HG03571 (cell line): ENCODE measurements at regions not wholly inside any gene's neighbourhood (a gene's known extent, or its start where the extent isn't known, plus 50 kb on each side); places are given as distances from the start of the nearest gene placed in this dataset.

Experiments
- ATAC-seq: cut with Tn5 transposase; IDR thresholded peaks from one replicate; pipeline ENCODE4 v1.9.1; 2021; ENCODE audit not compliant: unreplicated experiment

DNA sequence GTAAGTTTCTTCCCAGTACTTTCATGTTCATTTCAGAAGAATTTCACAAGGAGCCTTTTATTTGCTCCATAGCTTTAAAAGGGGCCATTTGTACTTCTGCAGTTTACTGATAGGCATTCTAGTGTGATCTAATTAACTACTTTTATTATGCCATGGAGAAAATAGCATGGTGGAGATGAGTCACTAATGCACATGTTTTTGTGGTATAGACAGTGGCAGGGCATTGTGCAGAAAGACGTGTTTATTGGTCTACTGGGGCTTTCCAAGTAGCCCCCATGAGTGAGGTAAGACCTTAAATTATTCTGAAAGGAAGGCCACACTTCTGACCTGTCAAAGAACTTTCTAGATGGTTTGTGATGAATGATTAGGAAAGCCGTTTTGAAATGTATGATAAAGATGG, 810.0 kb upstream of the NR2F2 start:
- ATAC-seq: no peak

DNA sequence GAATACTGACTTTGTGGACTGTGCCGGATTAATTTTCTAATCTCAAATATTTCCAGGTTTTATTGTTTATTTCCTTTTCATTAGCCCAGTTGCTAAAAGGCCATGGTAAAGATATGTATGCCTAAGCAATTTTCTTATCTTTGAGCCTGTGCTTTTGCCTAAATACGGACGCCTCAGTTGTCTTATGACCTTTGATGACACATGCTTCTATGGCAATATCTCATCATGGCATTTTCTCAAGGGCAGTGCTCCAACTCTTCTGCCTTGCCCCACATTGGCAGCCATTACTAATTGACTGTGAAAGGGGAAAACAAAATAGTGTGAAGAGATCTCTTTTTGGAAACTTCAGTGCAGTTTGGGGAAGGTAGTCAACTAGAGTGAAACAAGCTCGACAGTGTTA, 809.6 kb upstream of the NR2F2 start:
- ATAC-seq: no peak

DNA sequence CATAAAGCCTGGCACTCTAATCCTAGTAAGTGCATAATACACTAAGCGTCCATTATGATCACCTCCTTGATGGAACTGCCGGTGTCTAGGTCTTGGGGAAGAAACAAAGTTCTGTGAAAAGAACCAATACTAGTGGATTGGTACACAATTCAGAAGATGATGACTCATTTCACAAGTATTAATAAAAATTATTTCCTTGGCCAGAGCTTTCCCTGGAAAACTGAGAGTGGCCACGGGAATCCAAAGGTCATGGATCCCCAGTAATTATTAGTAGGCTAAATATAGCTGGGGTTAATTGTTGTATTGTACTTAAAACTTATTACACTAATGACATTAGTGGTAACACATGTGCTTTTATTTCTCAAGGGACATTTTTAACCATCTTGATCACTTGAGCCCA, 808.0 kb upstream of the NR2F2 start:
- no peak for ATAC-seq

DNA sequence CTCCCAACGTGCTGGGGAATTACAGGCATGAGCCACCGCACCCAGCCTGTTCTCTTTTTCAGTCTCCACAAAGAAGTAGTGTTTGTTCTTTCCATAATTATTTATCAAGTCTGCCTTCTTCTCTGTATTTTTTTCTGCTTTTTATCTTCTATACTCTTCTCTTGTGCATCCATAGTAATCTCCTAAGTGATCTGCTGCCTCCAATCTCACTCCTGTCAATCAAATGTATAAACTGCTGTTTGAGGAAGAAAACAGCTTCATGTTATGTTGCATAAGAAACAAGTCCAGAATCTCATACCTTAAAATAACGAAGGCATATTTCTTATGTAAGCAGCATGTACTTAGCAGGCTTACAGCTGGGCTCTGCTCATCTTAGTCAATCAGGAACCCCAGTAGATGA, 801.6 kb upstream of the NR2F2 start:
- no peak for ATAC-seq

DNA sequence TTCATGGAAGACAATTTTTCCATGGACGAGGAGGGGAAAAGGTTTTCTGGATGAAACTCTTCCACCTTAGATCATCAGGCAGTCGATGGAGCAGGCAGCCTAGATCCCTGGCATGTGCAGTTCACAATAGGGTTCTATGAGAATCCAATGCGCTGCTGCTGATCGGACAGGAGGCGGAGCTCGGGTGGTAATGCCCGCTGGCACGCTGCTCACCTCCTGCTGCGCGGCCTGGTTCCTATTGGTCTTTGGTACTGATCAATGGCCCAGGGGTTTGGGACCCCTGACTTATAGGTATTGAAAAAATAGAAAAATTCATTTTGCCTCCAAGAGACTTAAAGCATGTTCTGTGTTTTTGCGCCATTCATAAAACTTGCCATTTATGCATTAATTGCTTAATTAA, 793.9 kb upstream of the NR2F2 start:
- ATAC-seq: no peak

DNA sequence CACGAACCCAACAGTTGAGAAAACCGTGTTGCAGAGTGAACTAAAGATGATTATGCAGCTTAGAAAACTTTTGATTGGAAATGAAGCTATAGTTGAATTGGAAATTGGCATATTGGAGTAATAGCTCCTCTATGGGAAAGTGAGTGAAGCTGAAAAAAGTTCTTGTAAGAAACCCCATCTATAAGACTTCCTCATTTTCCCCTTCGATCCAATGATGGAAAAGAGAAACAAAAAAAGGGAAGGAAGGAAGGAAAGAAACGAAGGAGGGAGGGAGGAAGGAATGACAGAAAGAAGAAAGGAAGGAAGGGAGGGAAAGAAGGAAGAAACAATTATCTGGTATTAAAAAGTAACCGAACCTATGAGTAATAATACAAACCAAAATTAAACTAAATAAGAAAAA, 791.8 kb upstream of the NR2F2 start:
- ATAC-seq: no peak

DNA sequence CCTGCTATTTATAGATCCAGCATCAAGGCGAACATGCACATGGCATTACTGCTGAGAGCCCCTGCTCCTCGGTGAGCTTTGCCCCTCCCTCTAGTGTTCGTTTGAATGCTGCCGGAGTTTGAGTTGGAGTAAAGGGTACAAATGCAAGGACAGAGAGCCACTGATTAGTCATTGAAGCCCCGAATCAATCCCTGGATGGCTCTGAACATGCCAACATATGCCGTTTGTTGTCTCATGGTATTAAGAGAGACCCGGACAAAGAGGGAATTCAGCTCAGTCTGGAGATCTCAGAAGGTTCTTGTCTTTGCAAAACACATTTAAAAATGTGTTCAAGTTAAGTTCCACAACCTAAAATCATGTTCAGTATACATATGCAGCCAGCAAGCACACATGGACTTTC, 789.2 kb upstream of the NR2F2 start:
- ATAC-seq: no peak

DNA sequence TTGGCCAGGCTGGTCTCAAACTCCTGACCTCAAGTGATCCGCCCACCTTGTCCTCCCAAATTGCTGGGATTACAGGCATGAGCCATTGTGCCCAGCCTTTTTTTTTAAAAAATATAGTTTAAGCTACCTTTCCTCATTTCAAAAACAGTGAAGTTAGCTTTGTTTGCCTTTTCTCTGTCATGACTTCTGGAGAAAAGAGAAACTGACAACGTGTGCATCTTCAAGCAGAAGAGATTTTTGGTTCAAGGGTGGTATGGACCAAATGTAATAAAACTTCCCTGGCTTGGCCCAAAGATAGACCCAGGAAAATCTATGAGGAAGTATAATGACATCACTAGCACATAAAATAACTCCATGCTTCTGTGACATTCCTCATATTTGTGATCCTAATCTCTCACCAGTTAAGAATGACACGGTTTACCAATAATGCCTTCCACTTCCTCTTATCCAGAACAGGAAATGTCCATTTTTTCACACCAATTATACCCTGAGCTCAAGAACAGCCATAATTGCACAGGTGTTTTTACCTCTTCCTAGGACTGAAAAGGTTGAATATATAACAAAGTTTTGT, 781.2 kb upstream of the NR2F2 start:
- ATAC-seq: no peak

DNA sequence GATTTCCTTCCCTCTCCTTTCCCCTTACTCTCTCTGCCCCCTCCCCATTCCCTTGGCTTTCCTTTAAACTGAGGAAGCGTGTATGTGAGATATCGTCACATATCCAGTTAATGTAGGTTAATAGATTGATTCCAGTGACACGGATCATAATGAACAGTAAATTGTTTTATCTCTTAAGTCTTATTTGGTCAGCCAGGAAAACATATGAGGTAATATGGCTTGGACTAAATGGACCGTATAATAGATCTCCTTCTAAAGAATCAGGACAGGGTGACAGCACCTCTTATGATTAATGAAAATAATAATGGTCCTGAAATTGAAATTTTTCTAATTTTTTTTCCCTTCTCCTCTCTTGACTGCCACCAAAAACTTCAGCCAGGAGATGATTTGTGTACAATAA, 779.8 kb upstream of the NR2F2 start:
- no peak for ATAC-seq

DNA sequence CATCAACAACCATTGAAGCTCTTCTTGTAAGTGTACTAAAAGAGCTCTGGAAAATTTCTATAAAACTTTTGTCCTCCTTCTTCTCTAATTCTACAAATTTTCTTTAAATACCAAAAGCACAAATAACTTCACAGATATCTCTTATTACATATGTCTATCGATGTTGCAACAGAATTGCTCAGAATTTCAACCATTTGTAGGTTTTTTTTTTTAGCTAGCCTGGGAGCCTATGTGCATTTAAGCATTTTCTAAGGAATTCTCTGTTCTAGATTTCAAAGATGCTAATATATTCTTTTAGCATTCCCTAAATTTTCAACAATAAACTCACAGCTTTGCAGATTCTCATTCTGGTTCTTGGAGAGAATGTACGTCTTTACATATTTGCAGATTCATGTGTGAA, 774.3 kb upstream of the NR2F2 start:
- ATAC-seq: no peak

DNA sequence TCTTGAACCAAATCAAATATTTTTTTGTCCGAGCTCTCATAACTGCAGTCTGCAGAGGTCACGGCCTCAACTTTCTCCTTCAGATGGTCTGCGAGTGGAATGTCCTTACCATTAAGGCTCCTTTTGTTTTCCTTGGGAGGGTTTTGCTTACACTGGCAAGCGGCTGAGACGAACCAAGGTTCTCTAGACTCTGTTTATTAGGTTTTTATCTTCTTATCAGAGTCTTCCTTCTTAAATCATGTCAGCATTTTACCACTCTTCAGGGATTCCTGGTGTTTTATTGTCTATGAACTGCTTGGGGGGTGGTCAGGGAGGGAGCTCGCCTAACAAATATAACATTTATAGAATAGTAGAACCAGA, 773.7 kb upstream of the NR2F2 start:
- ATAC-seq: no peak

DNA sequence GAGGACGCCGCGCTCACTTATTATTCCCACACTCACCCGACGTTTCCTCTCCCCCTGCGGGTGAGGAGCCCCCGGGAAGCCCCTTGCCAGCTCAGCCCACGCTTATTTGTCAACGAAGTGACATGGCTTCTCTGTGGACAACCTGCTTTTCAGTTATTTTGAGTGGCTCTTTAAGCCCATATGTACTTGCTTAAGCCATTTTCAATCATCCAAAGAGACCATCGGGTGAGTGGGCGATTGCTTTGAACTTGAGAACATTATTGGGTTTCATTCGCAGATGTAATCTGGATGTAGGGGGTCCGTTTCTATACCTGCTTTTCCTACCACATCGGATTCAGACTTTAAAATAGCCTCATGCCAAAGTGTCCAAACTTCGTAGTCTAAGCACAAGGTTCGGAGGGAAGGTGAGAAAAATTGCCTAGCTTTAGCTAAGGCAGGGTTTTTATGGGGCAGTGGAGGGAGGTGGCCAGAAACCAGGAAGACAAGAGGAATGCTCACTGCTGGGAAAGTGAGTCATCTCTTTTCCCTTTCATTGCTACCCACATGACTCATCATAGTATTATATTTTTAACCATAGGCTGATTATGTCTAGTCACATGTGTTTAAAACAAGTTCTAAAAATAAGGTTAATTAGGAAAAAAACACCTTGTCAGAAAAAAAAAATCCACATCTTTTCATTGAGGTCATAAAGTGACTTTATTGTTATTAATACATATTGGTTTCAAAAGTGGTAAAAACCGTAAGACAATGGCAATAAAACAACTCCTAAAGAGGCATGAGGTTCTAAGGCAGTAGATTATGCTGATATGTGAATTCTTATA, 773.1 kb upstream of the NR2F2 start:
- no peak for ATAC-seq

DNA sequence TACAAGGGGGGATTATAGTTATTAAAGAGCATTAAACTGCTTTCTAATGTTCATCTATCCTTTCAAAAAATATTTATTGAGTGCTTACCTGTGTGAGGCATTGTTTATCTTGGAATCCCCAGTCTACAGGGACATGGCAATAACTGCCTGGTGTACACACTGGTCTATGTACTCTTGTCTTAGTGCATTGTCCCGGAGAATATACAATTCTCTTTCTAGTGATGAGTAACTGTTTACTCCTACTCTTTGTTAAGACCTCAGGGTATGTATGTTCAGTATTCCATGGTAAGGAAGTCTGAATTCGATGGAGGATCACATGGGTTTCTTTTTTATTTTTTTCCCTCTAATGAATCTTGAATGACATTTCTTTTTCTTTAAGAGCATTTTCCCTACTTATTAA, 772.4 kb upstream of the NR2F2 start:
- no peak for ATAC-seq

DNA sequence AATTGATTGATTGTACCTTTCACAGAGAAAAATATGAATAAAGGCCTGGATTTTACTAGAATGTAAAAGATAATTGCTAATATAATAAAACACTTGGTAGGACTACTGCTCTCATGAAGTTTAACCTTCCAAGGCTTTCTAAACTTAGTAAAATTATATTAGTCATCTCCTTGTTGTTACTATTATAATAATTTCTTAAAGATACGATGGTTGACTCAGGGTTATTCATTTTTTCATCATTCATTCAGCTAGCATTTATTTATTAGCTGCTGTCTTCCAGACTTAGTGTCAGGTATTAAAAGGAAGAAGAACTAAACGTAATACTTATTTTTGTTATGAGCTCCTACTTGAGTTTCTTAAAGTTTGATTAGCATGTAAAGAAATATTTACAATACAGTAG, 771.6 kb upstream of the NR2F2 start:
- ATAC-seq: no peak

DNA sequence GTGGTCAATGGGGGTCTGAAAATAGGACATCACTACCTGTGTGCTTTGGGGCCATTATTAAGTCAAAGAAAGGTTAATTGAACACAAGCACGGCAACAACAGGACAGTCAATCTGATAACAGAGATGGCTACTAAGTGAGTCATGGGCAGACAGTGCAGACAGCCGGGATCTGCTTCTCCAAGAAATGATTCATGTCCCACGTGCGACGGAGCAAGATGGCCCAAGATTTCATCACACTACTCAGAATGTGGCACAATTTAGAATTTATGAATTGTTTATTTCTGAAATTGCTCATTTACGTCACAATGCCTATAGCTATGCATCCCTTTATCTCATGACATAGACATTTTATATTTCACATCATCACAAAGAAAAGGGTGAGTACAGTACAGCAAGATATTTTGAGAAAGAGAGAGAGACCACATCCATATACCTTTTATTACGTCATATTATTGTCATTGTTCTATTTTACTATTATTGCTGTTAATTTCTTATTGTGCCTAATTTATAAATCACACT, 770.6 kb upstream of the NR2F2 start:
- ATAC-seq: no peak

DNA sequence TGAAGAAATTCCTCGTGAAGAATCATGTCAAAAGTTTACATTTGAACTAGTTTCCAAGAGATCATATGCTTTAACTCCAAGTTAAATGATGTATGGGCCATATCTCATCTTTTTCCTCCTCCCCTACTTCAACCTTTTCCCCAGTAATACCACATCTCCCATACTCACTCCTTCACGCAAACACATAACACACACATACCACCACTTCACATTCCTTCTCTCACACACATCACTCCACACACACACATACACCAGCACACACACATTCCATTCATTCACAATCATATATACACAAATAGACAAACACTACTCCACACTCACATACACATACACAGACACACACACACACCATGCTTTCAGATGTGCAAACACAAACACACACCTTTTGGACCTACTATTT, 769.0 kb upstream of the NR2F2 start:
- ATAC-seq: no peak

DNA sequence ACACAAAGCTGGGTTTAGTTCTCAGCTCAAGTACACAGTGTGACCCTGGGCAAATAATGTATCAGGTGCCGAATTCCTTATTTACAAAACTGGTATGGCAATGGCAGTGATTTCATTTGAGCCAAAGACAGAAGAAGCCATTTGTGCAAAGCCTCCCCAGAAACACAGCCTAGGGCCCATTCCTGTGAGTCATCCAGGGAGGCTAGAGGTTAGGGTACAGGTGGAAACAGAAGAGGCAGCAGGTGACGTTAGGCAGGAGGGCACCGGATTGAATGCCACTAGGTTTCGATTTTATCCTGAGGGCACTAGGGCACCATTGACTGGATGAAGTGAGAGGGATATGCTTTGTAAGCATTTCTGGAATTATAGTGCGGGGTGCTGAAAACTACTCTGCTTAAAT, 766.9 kb upstream of the NR2F2 start:
- no peak for ATAC-seq

DNA sequence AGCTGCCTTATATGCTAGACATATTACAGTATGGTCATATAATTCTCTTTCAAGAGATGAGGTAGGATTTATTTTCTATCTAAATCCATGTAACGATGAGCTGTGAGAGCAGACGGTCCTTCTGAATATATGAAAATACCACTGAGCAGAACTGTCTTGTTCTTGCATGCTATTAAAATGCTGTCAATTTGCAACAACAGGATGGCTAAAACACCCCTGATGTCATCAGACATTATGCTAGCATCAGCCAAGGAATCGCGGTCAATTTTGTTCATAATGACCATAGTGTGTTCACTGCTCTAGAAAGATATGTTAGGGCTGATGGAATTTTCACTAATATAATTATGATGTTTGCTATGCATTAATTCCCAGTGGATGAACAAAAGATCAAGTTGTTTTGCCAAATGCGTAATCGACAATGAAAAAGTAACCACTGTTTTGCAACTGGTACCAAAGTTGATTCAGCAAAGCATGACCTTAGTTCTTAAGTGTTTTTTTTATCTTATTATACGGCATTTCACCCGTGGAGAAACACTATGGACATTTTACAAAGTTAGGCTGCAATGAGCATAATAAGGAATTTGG, 765.4 kb upstream of the NR2F2 start:
- ATAC-seq: no peak

DNA sequence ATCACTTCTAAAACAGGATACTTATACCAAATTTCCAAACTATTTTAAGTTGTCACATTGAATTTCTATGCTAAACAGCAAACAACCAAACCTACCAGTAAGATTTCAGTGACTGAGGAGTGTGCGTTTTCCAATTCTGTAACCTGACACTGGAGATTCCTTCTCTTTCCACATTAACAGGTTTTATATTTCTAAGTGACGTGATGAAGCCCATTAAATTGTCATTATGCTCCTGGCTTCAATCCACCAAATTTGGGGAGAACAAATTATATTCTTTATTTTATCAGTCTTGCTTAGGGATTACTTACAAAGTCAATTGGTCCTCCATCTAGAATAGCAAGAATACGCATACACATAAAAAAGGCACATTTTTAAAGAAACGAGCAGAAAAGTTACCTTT, 764.8 kb upstream of the NR2F2 start:
- ATAC-seq: no peak

DNA sequence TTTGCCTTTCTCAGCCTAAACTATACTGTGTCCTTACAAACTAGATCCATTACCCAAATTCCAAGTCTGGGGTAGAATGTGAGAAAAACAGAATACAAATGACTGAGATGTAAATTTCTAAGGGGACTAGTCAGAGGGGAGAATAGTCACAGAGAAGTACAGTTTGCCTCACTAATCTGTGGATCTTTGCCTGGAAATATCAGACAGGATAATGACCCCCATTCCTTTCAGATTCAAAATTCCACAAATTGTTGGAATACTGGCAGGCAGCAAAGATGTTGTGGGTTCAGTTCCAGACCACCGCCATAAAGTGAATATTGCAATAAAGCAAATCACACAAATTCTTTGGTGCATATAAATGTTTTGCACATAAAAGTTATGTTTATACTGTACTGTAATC, 762.8 kb upstream of the NR2F2 start:
- no peak for ATAC-seq

DNA sequence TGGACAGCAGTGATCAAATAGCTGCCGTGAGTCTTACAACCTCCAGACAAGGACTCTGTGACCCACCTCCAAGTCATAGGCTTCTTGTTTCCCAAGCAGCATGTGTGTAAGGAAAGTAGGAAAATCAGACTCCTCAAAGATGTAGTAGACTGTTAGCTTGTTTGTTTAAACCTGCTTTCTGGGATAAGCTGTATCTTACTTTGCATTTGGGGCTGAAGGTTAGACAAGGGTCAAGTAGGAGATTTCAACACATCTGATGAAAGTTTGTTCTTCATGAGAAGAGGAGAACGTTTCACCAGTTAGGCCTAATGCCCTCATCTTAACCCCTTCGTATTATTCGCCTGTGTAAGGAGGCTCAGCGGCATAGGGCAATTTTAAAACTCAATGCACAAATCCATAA, 756.4 kb upstream of the NR2F2 start:
- ATAC-seq: no peak

DNA sequence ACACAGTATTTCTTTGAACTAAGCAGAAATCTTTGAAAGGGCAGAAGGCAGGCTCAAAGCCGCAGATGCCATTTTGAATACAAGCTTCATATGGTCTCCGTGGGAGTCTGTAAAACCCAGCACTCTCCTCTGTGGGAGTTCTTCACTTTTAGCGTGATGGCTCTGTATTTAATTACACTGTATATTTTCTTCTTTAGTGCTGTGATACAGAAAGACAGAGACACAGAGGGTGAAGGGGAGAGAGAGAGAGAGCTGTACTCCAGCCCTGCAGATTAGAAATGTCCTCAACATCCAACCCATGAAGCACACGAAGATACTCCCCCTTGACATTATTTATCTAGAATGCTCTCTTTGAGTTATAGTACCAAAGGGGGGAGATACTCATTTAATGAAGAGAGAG, 752.6 kb upstream of the NR2F2 start:
- ATAC-seq: no peak

DNA sequence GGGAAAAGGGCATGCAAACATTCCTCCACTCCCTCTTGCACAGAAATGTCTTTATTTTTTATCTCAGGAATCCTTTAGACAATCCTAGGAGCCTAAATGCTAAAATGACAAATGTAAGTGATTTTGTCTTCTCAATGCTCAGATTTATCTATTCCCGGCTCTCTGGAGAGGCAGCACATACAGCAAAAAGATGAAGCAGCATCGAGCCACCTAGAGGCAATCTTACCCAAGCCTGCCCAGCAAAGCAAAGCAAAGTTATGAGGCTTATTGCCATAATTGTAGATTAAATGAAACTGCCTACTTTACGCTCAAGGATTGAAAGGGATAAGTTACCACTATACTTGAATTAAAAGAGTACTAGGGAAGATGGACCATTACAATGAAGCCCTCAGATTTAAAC, 750.4 kb upstream of the NR2F2 start:
- no peak for ATAC-seq
